NCI-H2171 (cell line): ENCODE measurements at regions not wholly inside any gene's neighbourhood (a gene's known extent, or its start where the extent isn't known, plus 50 kb on each side); places are given as distances from the start of the nearest gene placed in this dataset.

Experiments
- DNase-seq: peaks from one replicate; lab custom pipeline; 2025; lab: John Stamatoyannopoulos, UW

DNA sequence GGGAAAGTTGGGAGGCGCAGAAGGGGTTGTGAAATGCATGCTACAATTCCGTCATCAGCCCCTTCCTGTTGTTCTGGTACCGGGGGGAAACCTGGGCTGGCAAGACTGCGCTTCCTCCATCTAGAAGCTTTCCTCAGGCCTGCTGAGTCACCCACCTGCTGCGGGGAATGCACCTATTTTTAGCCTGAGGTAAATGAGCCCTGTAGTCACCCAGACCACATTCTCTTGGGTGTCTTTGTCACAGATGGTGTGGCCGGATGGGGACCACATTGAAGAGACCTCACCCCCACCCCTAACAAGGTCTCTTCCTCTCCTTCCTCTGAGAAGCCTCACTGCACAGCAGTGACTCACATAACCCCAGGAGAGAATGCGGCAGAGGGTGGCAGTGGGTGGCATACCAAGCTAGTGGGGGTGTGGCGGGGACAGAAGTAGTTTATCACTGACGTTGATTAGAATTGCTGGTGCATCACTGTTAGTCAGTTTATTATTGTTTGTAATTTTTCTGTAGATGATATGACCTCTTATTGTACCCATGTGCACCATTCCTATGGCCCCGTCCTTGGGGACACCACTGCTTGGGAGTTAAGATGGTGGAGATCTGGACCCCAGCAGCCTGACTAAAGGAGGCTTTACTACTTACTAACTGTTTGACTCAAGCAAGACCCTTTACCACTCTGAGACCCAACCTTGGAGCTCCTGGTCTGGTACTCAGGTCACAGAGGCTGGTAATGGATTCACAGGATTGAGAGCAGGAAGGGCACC is 83.0 kb upstream of the DUSP5 start:
- DNase-seq: no peak

GRCh38 chr10:110415809-110416208 is 81.9 kb upstream of the DUSP5 start:
- no peak for DNase-seq

GRCh38 chr10:110416776-110417711 is 80.7 kb upstream of the DUSP5 start:
- DNase-seq: no peak

GRCh38 chr10:110418218-110418617 is 79.5 kb upstream of the DUSP5 start:
- no peak for DNase-seq

DNA sequence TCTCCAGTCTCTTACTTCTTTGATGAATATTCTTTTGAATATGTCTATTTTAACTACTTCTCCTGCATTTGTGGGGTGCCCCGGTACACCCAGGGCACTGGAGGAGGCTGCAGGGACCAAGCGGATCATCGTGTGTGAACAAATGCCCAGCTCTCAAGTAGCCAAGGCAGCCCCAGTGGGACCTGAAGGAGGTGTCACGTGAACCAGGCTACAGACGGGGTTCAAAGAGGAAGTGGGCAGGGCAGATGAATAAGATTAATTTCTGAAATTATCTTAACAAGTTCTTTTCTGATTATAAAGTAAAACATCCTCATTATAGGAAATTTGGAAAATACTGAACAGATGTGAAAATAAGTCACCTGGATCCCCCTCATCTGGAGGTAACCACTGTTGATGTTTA is 78.4 kb upstream of the DUSP5 start:
- DNase-seq: no peak

DNA sequence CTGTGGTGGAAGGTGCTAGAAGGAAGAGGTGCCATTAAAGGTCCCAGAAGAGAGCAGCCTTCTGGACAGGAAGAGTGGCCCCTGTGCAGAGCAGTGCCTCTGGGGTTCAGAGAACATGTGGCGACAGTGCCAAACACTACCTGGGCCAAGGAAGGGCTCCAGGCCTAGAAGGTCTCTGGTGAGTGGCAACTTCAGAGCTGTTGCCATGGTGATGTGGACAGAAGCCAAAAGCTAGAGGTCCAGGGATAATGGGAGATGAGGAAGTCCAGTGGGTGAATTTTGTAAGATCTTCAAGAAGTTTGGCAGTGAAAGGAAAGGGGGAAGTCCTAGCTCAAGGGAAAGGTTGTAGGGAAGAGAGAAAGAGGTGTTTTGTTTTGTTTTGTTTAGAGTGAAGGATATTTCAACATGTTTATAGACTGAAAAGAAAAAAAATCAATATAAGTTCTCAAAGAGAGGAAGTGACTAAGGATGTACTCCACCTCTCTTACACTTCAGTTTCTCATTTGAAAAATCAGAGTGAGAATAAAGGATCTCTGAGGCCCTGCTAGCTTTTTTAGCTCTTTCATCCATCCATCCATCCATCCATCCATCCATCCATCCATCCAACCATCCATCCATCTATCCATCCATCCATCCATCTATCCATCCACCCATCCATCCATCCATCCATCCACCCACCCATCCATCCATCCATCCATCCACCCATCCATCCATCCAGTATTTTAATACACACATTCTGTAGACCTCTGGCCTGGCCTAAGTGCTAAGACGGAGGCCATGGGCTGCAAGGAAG is 77.1 kb upstream of the DUSP5 start:
- no peak for DNase-seq

- DNase-seq: no peak
These were observed 76.1 kb upstream of the DUSP5 start for GRCh38 chr10:110421512-110422138.

DNA sequence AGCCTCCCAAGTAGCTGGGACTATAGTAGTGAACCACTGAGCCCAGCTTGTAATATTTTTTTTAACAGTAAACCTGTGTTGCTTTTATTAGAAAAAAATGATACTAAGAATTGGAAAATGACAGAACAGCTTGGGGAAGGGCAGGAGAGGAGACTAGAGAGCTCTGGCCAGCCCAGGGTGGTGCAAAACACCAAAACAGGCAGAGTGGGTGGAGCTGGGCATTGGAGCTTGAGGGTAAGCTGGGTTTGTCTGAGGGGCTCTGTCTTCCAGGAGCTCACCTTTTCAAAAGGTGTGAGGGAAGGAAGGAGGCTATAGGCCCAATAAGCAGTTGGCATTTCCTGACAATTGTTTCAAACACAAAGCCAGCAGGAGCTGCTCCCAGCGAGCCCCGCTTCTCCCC is 75.2 kb upstream of the DUSP5 start:
- DNase-seq: no peak

DNA sequence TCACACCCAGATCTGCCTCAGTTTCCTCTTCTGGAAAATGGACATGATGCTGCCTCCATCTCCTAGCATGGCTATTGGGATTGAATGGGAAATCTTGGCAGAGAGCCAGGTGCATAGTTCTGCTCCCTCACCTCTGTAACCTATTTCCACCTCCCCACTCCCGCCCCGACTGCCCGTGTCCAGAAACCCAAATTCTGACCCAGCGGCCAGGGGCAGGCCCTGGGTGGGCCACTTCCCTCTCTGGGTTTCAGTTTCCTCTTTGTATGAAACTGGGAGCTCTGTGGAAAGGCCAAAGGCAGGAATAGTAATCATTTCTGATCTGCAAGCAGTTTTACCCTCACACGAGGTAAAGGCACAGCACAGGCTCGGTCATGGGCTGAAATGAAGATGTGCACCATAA is 74.1 kb upstream of the DUSP5 start:
- DNase-seq: no peak

DNA sequence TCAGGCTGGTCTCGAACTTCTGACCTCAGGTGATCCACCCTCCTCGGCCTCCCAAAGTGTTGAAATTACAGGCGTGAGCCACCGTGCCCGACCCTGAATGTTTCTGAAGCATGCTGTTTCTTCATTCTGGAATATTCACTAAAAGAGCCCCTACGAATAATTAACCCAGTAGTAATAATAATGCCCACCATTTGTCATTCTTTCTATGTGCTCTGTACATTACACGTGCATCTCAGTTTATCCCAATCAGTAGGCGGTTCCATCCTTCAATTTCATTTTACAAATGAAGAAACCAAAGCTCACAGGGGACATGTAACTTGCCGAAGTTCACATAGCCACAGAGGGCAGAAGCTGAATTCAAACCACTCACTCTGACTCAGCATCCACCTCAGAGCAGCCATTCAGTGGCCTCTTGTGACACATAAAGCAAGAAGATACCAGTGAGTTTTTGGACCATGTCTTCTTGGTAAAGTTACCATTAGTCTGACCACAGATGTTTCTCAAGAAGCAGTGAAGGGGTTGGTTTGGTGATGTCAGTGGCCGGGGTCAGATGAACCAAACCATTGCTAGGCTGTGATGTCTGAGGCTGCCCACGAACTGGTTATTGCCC is 71.9 kb upstream of the DUSP5 start:
- DNase-seq: no peak

GRCh38 chr10:110426294-110427181 is 71.2 kb upstream of the DUSP5 start:
- DNase-seq: no peak

- DNase-seq: no peak
These were observed 68.4 kb upstream of the DUSP5 start for GRCh38 chr10:110429301-110429700.

GRCh38 chr10:110430340-110431273 is 67.1 kb upstream of the DUSP5 start:
- DNase-seq: no peak

DNA sequence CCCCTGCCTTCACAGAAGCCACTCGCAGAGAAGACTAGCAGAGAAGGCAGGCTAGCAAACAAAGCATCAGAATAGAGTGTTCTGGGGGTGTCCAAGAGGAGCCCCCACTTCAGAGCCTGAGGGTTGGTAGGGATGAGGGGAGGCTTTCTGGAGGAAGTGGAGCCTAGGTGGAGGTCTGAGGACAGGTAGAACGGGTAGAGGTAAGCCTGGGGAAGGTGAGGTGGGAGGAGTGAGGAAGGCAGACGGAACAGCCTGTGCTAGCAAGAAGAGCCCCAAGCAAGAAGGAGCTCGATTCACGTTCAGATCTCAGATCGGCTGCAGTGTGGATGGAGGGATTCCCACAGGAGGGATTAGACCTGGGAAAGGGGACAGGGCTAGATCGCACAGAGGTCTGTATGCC is 66.0 kb upstream of the DUSP5 start:
- DNase-seq: no peak

- DNase-seq: no peak
These were observed 65.6 kb upstream of the DUSP5 start for GRCh38 chr10:110432084-110432483.

DNA sequence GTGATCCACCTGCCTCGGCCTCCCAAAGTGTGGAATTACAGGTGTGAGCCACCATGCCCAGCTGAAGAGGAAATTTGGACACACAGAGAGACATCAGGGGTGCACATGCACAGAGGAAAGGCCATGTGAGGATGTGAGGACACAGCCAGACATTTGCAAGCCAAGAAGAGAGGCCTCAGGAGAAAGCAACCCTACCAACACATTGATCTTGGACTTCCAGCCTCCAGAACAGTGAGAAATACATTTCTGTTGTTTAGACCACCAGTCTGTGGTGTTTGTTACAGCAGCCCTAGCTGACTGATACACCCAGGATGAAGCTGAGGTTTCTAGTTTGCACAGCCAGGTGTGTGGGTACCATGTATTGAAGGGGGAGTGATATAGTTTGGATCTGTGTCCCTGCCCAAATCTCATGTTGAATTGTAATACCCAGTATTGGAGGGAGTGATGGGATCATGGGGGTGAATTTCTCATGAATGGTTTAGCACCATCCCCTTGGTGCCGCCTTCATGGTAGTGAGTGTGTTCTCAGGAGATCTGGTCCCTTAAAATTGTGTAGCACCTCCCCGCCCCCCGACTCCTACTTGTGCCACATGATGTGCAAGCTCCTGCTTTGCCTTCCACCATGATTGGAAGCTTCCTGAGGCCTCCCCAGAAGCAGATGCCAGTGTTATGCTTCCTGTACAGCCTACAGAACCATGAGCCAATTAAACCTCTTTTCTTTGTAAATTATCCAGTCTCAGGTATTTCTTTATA is 64.7 kb upstream of the DUSP5 start:
- no peak for DNase-seq

GRCh38 chr10:110433740-110434139 is 64.0 kb upstream of the DUSP5 start:
- DNase-seq: no peak

- no peak for DNase-seq
These were observed 63.1 kb upstream of the DUSP5 start for GRCh38 chr10:110434489-110435096.
